Glomerular visceral epithelial cell (primary cell): ENCODE measurements at regions not wholly inside any gene's neighbourhood (a gene's known extent, or its start where the extent isn't known, plus 50 kb on each side); places are given as distances from the start of the nearest gene placed in this dataset.
"Not testable (repeated sequence)": the region's sequence is repeated elsewhere in the genome, so short reads cannot be mapped to it uniquely, and the experiment has no call there.

Source experiments
- DNase-seq: peaks from one replicate; pipeline ENCODE4 v3.0.0-alpha.2; 2016; ENCODE audit errors: extremely low spot score

DNA sequence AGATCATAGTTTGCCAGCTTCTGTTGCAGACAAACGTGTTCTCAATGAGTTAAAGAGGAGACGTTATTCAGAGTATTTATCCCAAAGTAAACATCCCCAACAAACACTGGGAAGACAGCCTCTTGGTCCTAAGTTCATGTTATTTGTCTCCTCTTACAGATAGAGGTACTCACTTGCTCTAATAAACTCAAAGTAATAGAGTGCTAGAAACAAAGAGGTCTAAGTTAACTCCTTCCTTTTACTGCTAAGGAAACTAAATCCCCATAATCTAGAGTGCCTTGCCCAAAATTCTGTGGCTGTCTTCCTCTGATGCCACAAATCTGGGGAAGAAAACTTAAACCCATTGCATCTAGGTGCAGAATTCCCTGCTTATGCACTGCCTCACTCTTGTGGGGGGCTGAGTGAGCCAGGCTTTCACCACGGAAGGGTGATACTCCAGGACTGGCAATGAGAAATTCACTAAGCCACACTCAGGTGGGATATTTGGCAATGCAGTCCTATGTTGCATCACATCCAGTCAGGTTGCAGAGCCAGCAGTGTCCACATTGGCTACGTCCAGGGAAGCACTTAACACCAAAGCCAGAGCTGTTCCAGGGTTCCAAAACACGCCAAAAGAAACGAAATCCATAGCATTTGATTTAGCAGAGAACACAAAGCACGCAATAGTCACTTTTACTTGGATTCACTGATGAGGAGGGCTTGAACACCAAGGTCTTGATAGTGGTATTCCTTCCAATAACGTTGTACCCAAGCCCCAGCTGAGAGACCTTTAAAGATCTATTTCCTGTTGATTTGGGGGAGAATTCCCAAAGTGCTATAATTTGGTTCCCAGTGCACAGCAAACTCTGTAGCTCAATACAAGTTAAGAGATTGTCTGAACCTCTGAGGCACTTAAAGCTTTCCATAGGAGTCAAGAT is 81.0 kb upstream of the FOXQ1 start:
- no peak for DNase-seq

DNA sequence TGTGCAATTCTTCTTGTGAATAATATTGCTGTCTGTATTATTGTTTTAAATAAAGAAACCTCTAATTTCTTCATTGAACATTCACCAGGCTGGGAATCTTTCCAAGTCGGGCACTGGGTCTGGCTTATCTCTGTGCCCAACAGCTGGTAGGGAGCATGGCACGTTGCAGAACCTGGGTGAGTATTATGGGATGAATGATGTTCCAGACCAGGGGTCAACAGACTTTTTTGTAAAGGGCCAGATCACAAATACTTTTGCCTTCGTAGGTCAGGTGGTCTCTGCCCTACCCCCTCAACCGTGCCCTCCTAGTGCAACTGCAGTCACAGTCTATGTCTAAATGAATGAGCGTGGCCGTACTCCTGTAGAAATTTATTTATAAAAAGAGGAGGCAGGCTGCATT is 81.6 kb upstream of the FOXQ1 start:
- DNase-seq = no peak

DNA sequence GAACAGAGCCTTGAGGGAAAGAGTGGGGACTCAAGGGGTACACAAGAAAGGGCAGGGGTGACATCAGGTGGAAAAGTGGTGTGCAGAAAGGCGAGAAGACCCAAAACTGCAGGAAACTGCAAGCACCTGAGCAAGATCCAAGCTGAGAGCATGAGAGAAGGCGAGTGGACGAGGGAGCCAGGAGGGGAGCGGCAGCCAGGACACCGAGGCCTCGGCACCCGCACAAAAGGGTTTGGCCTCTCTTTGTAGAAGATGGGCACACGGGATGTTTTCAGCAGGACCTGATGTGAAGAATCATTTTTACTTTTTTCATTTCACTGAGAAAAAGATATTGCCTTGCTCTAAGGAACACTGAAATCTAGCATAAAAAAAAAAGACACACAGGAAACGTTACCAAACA is 82.1 kb upstream of the FOXQ1 start:
- no peak for DNase-seq

DNA sequence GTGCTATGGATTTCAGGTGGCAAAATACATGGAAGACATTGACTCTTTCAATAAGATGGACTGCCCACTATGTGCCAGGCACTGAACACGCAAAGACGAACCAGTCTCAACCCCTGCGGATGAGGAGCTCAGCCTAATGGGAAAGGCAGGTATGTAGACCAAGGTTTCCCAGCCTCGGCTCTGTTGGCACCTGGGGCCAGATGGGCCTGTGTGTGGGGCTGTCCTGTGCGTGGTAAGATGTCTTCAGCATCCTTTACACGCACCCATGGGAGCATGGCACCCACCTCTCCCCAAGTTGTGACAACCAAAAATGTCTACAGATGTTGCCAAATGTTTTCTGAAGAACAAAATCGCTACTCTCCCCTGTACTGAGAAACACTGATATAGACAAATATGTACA is 82.6 kb upstream of the FOXQ1 start:
- no peak for DNase-seq

DNA sequence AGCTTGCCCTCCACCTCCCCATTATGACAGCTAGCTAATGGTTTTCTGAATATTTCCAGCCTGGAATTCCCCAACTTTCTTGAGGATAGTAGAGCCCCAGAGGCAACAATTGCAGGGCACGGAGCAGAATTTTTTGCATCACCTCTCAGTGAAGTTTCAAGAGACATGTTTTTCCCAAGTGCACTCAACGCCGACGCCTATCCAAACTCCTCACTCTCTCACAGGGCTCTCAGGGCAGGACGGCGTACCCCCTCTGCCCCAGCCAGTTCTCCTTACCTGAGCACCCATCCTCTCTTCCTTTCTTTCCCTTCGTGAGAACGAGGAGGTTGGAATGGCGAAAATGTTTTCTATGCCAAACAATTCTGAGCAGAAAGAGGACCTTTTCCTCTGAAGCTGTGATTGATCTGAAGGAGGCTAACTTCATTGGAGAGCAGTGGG is 83.1 kb upstream of the FOXQ1 start:
- no peak for DNase-seq

DNA sequence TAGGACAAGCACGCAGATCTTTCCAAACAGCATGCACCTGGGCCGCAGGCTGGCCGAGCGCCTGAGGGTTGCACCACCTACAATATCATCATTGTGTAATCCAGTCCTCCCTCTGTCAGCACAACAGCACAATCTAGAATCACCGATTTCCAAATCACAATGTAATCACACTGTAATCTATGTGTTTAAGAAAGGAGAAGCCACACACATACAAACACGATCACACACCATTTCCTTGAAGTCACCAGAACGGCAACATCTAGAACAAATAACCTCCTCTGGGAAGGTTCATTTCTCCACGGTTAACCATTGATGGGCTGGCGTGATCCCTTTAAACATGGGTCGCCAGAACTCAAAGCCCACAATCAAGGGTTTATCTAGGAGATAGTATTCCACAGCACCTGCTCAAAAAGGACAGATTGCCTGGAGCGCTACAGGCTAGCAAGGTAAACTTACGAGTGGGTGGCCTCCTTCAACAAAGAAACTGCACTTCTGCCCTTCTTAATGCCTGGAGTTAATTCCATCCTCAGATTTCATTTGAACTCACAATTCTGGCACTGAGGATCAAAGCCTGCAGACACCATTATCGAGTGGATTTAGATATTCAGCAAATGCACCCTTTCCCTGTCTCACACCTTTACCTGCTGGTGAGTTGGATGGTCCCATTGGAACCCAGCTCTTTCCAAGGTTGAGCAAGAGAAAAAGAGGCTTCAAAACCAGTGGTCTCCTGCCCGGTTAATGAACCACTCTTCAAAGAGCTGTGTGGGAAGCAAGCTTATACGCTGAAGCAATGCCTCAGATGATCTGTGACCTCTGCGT is 83.8 kb upstream of the FOXQ1 start:
- DNase-seq = no peak

DNA sequence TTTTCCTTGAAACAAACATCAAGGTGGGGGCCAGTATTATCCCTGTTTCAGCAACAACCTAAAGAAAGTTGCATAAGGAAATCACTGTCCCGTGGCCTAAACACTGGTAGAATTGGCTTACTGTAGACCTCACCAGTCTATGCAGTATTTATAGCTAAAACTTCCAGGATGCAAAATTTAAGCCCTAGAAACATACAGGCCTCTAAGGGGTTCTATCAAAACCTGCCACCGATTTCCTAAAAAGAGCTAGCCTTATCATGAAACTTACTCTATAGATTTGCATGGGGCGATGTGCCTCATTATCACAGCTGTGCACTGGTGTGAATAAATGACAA is 84.3 kb upstream of the FOXQ1 start:
- no peak for DNase-seq

DNA sequence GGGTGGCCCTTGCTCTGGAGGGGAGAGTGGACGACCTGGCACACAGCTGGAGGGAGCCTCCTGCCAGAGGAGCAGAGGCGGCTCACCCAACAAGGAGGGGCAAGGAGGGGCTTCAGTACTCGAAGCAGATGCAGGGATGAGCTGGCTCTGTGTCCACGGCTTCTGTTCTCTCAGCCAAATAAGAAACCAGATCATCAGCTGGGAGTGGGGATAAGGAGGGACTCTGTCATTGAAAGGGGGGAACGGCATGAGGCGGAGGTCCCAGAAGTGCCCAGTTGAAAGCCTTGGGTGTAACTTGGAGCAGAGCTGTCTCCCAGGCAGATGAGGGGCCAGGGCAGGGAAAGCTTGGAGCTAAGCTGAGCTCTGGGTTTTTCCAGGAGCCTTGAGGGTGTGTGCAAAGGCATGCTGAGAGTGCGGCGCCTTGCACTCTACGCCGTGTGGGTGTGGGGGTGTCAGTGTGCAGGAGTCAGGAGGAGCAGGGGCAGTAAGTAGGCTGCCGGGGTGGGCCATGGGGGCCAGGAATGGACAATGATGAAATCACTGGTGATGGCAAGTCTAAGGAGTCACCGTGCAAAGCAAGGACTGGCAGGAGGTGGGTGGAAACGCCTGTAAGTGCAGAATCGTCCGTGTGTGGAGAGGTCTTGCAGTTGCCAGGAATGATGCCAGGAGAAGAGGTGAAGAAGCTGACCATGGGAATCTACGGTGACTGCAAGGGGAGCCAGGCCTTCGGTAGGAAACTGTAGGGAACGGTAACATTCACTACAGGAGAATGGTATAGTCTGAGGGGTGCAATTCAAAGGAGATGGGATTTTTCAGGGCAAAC is 85.4 kb upstream of the FOXQ1 start:
- no peak for DNase-seq

DNA sequence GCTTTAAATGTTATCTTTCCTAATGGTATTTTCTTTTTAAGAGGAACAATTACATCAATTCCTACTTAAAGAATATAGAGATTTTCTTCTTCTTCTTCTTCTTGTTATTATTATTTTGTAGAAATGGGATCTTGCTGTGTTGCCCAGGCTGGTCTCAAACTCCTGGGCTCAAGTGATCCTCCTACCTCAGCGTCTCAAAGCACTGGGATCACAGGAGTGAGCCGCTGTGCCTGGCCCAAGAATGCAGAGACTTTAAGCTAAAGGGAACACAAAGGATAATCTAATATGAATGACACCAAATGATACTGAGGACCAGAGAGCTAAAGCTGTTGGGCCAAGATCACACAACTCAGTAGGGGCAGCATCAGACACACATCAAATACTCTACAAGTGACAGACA is 87.4 kb upstream of the FOXQ1 start:
- DNase-seq = no peak

DNA sequence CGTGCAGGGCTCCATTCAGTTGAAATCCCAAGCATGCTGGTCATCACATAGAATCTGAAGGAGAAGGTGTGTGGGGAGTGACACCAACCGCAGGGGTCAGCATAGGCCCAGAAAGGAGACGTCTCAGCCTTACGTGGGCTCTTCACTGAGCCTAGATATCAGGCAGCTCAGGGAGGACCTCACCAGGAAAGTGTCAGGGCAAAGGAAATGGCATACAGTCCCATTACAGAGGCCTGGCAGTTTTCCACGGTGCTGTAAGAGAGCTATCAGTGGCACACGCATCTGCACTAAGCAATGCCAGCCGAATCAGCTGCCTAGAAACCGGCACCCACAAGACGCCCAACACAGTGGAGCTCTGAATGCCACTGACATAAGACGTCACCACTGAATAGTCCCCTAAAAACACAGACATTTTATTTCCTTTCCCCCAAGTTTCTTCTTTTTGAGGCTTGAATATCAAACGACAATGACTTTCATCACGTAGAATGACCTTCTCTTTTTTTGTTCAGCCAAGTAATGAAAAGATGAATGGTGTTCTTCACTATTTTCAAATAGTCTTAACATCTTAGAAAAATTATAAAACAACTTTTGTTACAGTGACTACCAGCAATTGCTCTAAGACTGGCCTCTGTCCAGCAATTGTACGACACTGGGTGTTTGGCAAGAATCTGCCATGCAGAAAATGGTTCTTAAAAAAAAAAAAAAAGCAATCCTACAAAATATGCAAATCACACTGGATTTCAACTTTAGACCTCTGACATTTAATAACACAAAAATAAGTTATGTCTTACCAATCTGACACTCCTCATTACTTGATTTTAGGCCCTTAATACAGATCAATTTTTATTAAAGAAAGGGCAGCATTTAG is 88.9 kb upstream of the FOXQ1 start:
- no peak for DNase-seq

DNA sequence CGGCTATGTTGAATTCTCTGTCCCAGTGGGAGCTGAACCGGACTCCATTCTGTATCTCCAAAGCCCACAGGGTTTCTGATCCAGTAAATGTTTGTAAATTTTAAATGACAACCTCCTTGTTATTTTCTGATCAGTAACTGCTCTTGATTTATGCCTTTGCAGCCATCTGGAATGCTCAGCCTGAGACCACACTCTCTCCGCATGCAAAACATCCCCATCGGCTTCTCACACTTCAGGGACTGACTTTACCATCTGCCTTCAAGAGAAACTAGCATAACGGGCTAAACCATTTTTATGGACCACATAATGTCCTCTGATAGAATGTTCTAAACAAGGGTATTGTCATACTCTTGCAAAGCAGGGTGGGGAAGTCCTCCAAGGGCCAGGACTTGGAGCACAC is 94.5 kb upstream of the FOXQ1 start:
- no peak for DNase-seq

DNA sequence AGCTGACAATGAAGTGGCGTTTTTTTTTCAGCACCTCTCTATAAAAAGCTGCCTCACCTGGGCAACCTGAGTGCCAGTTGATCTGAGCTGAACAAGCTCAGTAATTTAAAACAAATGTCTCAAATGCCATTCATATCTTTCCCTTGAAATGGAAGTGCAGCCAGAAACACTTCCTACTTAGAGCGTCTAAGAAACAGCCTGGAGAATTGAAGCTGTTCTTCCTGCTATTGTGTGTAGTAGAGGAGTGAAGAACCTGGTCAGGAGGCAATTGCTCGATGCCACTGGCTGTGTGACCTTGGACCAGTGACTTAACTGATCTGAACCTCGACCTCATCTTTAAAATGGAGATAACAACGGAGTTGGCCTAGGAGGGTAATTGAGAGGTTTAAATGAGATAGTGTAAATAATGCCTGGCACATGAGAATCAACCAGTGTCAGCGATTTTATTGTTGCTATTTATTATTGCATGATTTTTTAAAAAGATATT is 95.4 kb upstream of the FOXQ1 start:
- no peak for DNase-seq

DNA sequence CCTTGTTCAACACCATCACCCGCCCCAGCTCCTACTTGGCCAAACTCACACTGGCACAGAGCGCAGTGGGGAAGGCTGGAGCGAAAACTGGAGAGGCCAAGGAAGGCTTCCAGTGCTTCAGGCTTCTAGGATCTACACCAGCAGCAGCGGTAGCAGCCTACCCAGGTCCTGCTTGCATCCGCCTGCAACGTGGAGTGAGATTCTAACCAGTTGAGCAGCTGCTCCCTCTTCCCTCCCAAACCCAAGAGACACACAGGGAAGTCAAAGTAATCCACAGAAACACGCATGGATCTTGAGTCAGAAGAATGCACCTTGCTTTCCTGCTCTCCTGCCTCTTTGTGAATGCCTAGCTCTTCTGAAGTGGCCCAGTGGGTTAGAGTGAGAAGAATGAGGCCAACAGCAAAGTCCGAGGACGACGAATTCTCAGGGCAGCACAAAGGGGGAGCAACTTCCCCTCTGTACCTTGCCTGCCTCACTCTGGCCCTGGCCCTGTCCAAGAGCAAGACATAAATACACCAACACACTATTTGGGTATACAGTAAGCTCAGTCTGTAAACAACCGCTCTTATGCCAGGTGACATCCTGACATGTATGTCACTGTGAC is 95.9 kb upstream of the FOXQ1 start:
- DNase-seq = no peak

DNA sequence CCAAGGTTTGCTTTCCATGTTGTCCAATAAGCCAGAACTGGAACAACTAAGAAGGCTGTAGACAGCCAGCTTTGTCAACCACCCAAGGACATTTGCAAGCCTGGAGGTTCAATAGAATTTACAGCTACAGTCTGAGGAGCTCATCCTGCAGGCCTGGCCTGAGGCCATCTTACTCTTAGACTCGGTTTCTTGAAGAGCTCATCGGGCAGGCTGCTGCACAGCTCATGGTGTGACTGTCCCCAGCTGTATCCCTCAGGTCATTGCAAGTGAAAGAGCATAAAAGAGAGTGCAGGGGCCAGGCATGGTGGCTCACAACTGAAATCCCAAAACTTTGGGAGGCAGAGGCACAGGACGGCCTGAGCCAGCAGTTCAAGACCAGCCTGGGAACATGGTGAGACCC is 96.9 kb upstream of the FOXQ1 start:
- DNase-seq = no peak

DNA sequence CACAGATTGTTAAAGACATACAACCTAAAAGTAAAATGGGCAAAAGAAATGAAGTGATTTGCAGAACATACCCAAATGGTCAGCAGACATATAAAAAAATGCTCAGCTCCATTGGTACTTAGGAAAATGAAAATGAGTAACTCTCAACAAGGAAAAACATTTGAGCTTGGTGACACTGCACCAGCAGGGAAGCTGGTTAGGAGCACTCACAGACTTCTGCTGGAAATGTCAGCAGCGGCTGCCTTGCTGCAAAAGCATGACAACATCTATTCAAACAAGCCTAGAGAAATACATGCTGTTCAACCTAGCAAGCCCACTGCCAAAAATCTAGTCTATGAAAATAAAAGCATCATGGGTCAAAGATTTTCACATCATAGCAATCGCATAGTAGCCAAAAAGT is 99.0 kb upstream of the FOXQ1 start:
- no peak for DNase-seq

DNA sequence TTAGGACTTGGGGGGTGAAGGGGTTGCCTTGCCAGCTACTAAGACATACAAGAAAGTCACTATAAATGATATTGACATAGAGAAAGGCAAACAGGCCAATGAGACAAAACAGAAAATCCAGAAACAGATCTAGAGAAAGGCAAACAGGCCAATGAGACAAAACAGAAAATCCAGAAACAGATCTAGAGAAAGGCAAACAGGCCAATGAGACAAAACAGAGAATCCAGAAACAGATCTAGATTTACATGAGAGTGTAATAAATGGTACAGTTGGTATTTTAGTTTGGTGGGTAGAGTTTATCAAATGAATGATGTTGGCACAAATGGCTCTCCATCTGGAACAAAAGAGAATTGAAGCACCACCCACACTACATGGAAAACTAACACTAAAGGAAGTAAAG is 99.8 kb upstream of the FOXQ1 start:
- not testable (repeated sequence) for DNase-seq

DNA sequence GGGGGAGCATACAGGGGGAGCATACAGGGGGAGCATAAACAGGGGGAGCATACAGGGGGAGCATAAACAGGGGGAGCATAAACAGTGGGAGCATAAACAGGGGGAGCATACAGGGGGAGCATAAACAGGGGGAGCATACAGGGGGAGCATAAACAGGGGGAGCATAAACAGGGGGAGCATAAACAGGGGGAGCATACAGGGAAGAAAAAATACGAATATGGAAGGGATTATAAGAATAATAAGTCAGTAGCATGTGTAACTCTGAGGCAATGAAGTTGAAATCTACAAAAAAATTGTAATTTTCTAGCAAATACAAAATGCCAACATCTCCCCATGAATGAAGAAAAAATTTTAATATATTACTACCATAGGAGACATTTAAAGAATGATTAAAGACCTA is 101.3 kb upstream of the FOXQ1 start:
- not testable (repeated sequence) for DNase-seq

DNA sequence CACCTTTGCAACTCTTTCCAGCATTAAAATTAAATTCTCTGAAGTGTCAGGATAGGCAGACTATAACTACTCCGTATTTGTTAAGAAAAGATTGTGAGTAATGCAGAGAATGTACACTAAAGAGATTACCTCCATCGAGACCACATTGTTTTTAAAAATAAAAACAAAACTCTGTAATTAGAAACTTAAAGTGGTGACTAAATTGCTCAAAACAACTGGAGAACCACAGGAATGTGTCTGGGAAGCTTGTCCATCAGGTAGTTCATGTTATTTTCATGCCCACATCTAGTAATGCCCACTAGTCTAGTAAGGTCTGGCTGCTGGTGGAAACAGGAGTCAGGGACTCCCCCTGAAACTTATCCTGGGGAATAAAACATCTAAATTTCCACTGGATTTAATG is 103.0 kb upstream of the FOXQ1 start:
- DNase-seq = no peak

DNA sequence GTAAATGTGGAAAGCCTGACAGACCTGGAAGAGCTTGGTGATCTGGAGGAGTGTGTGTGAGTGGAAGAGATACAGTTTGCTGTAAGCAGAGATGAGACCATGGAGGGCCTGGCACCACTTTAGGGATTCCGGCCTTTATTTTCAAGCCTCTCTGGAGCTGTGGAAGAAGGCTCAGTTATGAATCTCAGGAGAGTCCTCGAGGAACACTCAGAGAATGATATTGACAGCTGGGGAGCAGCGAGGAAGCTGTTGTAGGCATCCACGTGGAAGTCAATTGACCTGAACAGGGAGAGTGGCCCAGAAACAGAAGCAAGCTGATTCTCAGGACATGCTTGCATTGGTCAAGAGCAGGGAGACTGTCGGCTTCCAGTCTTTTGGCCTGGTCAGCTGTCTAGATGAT is 108.4 kb upstream of the FOXQ1 start:
- no peak for DNase-seq

DNA sequence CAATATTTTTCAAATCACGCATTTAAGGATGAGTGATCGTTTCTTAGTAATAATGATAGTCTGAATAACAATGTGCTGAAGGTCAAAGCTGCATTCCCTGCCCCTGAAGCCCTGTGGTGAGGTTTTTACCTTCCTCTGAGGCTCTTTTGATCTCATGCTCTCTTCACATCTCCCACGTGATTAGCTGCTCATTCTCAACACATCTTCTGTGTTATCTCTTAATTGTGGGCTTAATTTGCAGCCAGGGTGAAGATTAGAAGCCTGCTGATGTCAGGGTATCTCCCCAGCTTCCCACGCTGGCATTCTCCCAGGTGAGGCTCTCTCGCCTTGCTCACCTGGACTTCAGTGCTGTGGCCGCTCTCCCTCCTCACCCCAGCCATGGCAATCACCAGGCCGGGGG is 109.7 kb upstream of the FOXQ1 start:
- no peak for DNase-seq
